Islet precursor cell (in vitro differentiated cells): ENCODE measurements at regions not wholly inside any gene's neighbourhood (a gene's known extent, or its start where the extent isn't known, plus 50 kb on each side); places are given as distances from the start of the nearest gene placed in this dataset.

Experiments used
- DNase-seq: peaks from one replicate; pipeline ENCODE4 v3.0.0-alpha.2; 2018

GRCh38 chr6:95364016-95364604, 213.2 kb upstream of the MANEA start:
- DNase-seq, result no peak

GRCh38 chr6:95365454-95365853, 211.9 kb upstream of the MANEA start:
- peak; percentile 80 for DNase-seq

GRCh38 chr6:95366414-95366813, 210.9 kb upstream of the MANEA start:
- DNase-seq, result no peak

GRCh38 chr6:95383878-95384277, 193.5 kb upstream of the MANEA start:
- no peak for DNase-seq

GRCh38 chr6:95384988-95385387, 192.3 kb upstream of the MANEA start:
- no peak for DNase-seq

GRCh38 chr6:95387845-95388244, 189.5 kb upstream of the MANEA start:
- no peak for DNase-seq

- DNase-seq, result no peak
These were observed 172.6 kb upstream of the MANEA start for GRCh38 chr6:95404777-95405176.

GRCh38 chr6:95408111-95408510, 169.2 kb upstream of the MANEA start:
- no peak for DNase-seq

- DNase-seq, result no peak
These were observed 167.2 kb upstream of the MANEA start for GRCh38 chr6:95410168-95410567.

- DNase-seq, result no peak
These were observed 163.5 kb upstream of the MANEA start for GRCh38 chr6:95413789-95414188.

- DNase-seq, result peak; percentile 56
These were observed 159.5 kb upstream of the MANEA start for GRCh38 chr6:95417856-95418255.

- no peak for DNase-seq
These were observed 156.5 kb upstream of the MANEA start for GRCh38 chr6:95420792-95421191.

GRCh38 chr6:95423331-95423730, 154.0 kb upstream of the MANEA start:
- no peak for DNase-seq

- no peak for DNase-seq
These were observed 145.6 kb upstream of the MANEA start for GRCh38 chr6:95431637-95432228.

- DNase-seq, result no peak
These were observed 137.6 kb upstream of the MANEA start for GRCh38 chr6:95439741-95440140.

GRCh38 chr6:95448208-95448607, 129.1 kb upstream of the MANEA start:
- no peak for DNase-seq

- DNase-seq, result no peak
These were observed 107.8 kb upstream of the MANEA start for GRCh38 chr6:95469511-95469910.

GRCh38 chr6:95478941-95479340, 98.4 kb upstream of the MANEA start:
- no peak for DNase-seq

- DNase-seq, result no peak
These were observed 89.5 kb upstream of the MANEA start for GRCh38 chr6:95487817-95488216.

- no peak for DNase-seq
These were observed 88.0 kb upstream of the MANEA start for GRCh38 chr6:95489185-95489863.

GRCh38 chr6:95496769-95497426, 80.4 kb upstream of the MANEA start:
- no peak for DNase-seq

- no peak for DNase-seq
These were observed 76.1 kb upstream of the MANEA start for GRCh38 chr6:95501032-95501904.

- no peak for DNase-seq
These were observed 73.8 kb upstream of the MANEA start for GRCh38 chr6:95503568-95503967.
